Trophoblast cell (in vitro differentiated cells and primary cell): ENCODE measurements at regions not wholly inside any gene's neighbourhood (a gene's known extent, or its start where the extent isn't known, plus 50 kb on each side); places are given as distances from the start of the nearest gene placed in this dataset.

Experiments
- DNase-seq, 2 donors: peaks; one replicate each; pipeline ENCODE4 v3.0.0-alpha.2; 2016
- H2AFZ ChIP-seq: 2 replicates; pipeline ENCODE4 v1.6.1; 2013; ENCODE audit warnings: low read length, moderate library complexity, mild to moderate bottlenecking; ENCODE audit not compliant: insufficient read depth, poor library complexity
- H2AK5ac ChIP-seq: 2 replicates; pipeline ENCODE4 v1.6.1; 2013; ENCODE audit warnings: mild to moderate bottlenecking, low read length
- H2BK120ac ChIP-seq: 2 replicates; pipeline ENCODE4 v1.6.1; 2013; ENCODE audit warnings: low read length, mild to moderate bottlenecking, moderate library complexity; ENCODE audit not compliant: insufficient read depth, poor library complexity
- H2BK12ac ChIP-seq: 2 replicates; pipeline ENCODE4 v1.6.1; 2013; ENCODE audit warnings: mild to moderate bottlenecking, low read length, moderate library complexity
- H2BK5ac ChIP-seq: 2 replicates; pipeline ENCODE4 v1.6.1; 2013; ENCODE audit warnings: low read length, low read depth, moderate library complexity, mild to moderate bottlenecking; ENCODE audit not compliant: poor library complexity
- H3K14ac ChIP-seq: 2 replicates; pipeline ENCODE4 v1.6.1; 2013; ENCODE audit warnings: mild to moderate bottlenecking, low read length
- H3K18ac ChIP-seq: 2 replicates; pipeline ENCODE4 v1.6.1; 2013; ENCODE audit warnings: mild to moderate bottlenecking, low read length
- H3K23ac ChIP-seq: 2 replicates; pipeline ENCODE4 v1.6.1; 2013; ENCODE audit warnings: low read length
- H3K27ac ChIP-seq: 2 replicates; pipeline ENCODE4 v1.5.1; 2013; ENCODE audit warnings: low read depth, mild to moderate bottlenecking, inconsistent platforms, low read length, moderate library complexity
- H3K27me3 ChIP-seq: 2 replicates; pipeline ENCODE4 v1.6.1; 2013; ENCODE audit warnings: inconsistent platforms, mild to moderate bottlenecking, low read length, moderate library complexity; ENCODE audit not compliant: insufficient read depth
- H3K36me3 ChIP-seq, 2 experiments: 1 replicate in 1 of 2; 2 replicates in 1 of 2; pipeline ENCODE4 v1.6.1; 2013; ENCODE audit warnings: low read length in 2 of 2, mild to moderate bottlenecking in 2 of 2, moderate library complexity in 1 of 2; ENCODE audit not compliant: insufficient read depth in 2 of 2, control insufficient read depth in 1 of 2
- H3K4ac ChIP-seq: 2 replicates; pipeline ENCODE4 v1.6.1; 2013; ENCODE audit warnings: low read depth, mild to moderate bottlenecking, low read length, moderate library complexity
- H3K4me1 ChIP-seq, 2 experiments: 1 replicate in 1 of 2; 2 replicates in 1 of 2; pipeline ENCODE4 v1.6.1; 2013; ENCODE audit warnings: low read length in 2 of 2, mild to moderate bottlenecking in 2 of 2, moderate library complexity in 1 of 2; ENCODE audit not compliant: insufficient read depth in 2 of 2, control insufficient read depth in 1 of 2
- H3K4me2 ChIP-seq: 2 replicates; pipeline ENCODE4 v1.6.1; 2013; ENCODE audit warnings: inconsistent platforms, mild to moderate bottlenecking, low read length, moderate library complexity
- H3K4me3 ChIP-seq: 2 replicates; pipeline ENCODE4 v1.5.1; 2013; ENCODE audit warnings: mild to moderate bottlenecking, low read depth, low read length, inconsistent platforms
- H3K79me1 ChIP-seq: one replicate; pipeline ENCODE4 v1.6.1; 2013; ENCODE audit warnings: low read length
- H3K79me2 ChIP-seq: 2 replicates; pipeline ENCODE4 v1.6.1; 2013; ENCODE audit warnings: low read length, mild to moderate bottlenecking; ENCODE audit not compliant: control insufficient read depth, insufficient read depth, poor library complexity
- H3K9ac ChIP-seq: 2 replicates; pipeline ENCODE4 v1.6.1; 2013; ENCODE audit warnings: mild to moderate bottlenecking, low read length
- H3K9me3 ChIP-seq: 2 replicates; pipeline ENCODE4 v1.6.1; 2013; ENCODE audit warnings: low read depth, mild to moderate bottlenecking, control low read depth, inconsistent platforms, low read length; ENCODE audit not compliant: insufficient read depth
- H4K12ac ChIP-seq: 2 replicates; pipeline ENCODE4 v1.6.1; 2013; ENCODE audit warnings: low read depth, mild to moderate bottlenecking, low read length, moderate library complexity
- H4K8ac ChIP-seq: 2 replicates; pipeline ENCODE4 v1.6.1; 2013; ENCODE audit warnings: low read depth, mild to moderate bottlenecking, low read length, moderate library complexity
- H4K91ac ChIP-seq: one replicate; pipeline ENCODE4 v1.6.1; 2013; ENCODE audit warnings: low read depth, mild to moderate bottlenecking, low read length, moderate library complexity
- WGBS: extraction: QIAGEN DNeasy Blood & Tissue Kit; methylation state at CpG from one replicate; pipeline ENCODE4 v1.1.7; 2013; ENCODE audit warnings: missing lambda C conversion rate; ENCODE audit not compliant: insufficient read length, insufficient coverage; ENCODE audit errors: extremely low coverage; 5-methylcytosine and 5-hydroxymethylcytosine counted together

DNA sequence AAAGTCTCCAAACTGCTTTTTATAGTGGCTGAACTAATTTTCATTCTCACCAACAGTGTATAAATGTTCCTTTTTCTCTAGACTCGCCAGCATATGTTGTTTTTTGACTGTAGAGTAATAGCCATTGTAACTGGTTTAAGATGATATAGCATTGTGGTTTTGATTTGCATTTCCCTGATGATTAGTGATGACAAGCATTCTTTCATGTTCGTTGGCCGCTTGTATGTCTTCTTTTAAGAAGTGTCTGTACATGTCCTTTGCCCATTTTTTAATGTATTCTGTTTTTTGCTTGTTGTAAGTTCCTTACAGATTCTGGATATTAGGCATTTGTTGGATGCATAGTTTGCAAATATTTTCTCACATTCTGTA is 404.9 kb downstream of the FLRT2 start:
- H2AFZ ChIP-seq, result no peak overlapping the region
- no CpG with 5 or more reads among the region's 3 CpGs for WGBS

DNA sequence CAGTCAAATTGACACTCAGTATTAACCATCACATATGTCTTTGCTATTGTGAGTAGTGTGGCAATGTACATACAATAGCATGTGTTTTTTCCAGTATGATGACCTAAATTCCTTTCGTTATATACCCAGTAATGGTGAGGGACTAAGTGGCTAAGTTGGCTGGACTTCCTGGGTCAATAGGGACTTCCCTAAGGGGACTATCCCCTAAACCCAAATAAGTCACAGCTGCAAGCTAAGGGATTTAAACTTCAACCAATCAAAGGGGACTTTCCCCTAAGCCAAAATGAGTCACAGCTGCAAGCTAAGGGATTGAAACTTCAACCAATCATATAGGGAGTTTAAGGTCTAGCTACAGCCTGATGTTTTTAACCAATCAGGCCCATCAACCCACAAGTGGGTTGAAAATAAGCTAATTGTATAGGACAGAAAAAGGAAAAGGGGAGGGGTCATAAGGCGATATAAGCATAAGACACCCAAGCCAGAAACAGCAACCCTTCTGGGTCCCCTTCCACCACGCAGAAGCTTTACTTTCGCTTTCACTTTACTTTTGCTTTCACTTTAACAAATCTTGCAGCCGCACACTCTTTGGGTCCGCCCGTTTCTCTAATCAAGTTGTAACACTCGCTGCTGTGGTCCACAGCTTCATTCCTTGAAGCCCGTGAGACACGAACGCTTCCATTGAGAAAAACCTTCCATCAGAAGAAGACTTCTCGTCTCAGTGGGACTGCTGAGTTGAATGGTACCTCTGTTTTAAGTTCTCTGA is 404.4 kb downstream of the FLRT2 start:
- Histone ChIP-seq H2AFZ (no peak overlapping the region), H2AK5ac (no peak overlapping the region), H2BK12ac (no peak overlapping the region), H3K27ac (no peak overlapping the region), H3K36me3 (no peaks in the 10 kb centered on the region), H3K9me3 (peaks cover 2% of the 10 kb centered on the region), H3K23ac (no peak overlapping the region), H4K12ac (no peak overlapping the region), H3K4me1 (no peaks in the 10 kb centered on the region), H2BK120ac (no peak overlapping the region), H3K4me3 (no peak overlapping the region), H3K4me2 (no peak overlapping the region), H3K9ac (no peak overlapping the region), H3K4ac (no peak overlapping the region), H4K91ac (no peak overlapping the region), H4K8ac (no peak overlapping the region), H3K79me1 (no peaks in the 10 kb centered on the region), H3K79me2 (no peaks in the 10 kb centered on the region), H3K14ac (no peak overlapping the region), H3K18ac (no peak overlapping the region), H3K27me3 (no peaks in the 10 kb centered on the region), H2BK5ac (no peak overlapping the region)
- no CpG with 5 or more reads among the region's 12 CpGs for WGBS
- DNase-seq, result peak; percentile 16 to 50

More for the DNA sequence above, 404.9 kb downstream of the FLRT2 start:
- H3K14ac ChIP-seq, result no peak overlapping the region
- H3K27ac ChIP-seq, result no peak overlapping the region
- no peak overlapping the region for H3K4ac ChIP-seq
- no peaks in the 10 kb centered on the region for H3K36me3 ChIP-seq
- H3K18ac ChIP-seq, result no peak overlapping the region
- H4K12ac ChIP-seq, result no peak overlapping the region
- no peak overlapping the region for H3K23ac ChIP-seq
- no peaks in the 10 kb centered on the region for H3K79me2 ChIP-seq
- H3K9me3 ChIP-seq, result peaks cover 2% of the 10 kb centered on the region
- H3K4me1 ChIP-seq, result no peaks in the 10 kb centered on the region
- DNase-seq, result no peak
- no peak overlapping the region for H4K91ac ChIP-seq
- no peak overlapping the region for H3K4me3 ChIP-seq
- no peaks in the 10 kb centered on the region for H3K79me1 ChIP-seq
- no peaks in the 10 kb centered on the region for H3K27me3 ChIP-seq
- no peak overlapping the region for H3K4me2 ChIP-seq
- H2AK5ac ChIP-seq, result no peak overlapping the region
- H4K8ac ChIP-seq, result no peak overlapping the region
- H2BK120ac ChIP-seq, result no peak overlapping the region
- no peak overlapping the region for H2BK12ac ChIP-seq
- H3K9ac ChIP-seq, result no peak overlapping the region
- H2BK5ac ChIP-seq, result no peak overlapping the region

DNA sequence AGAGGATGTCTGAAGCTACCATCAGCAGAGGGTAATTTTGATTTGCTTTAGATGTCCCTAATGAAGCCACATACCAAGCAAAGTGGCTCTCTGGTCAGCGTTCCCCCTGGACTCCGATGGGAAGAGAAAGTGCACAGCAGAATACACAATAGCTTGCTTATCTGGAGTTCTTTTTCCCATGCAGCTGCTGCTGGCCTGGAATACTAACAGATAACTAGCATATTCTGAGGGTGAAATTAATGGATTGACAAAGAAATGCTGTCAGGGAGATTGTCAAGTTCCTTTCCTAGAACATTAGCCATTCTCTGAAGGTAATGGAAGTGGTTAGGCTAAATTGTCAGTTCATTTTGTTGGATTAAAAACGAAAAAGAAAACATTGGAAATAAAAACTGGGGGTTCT is 391.3 kb downstream of the FLRT2 start:
- Histone ChIP-seq H3K27ac (no peak overlapping the region), H3K9me3 (no peaks in the 10 kb centered on the region), H4K91ac (no peak overlapping the region), H3K4me1 (no peaks in the 10 kb centered on the region), H3K36me3 (no peaks in the 10 kb centered on the region), H2AK5ac (no peak overlapping the region), H3K18ac (no peak overlapping the region), H3K79me1 (no peaks in the 10 kb centered on the region), H2BK120ac (no peak overlapping the region), H2AFZ (no peak overlapping the region), H3K4me2 (no peak overlapping the region), H3K27me3 (no peaks in the 10 kb centered on the region), H2BK5ac (no peak overlapping the region), H3K14ac (no peak overlapping the region), H3K79me2 (no peaks in the 10 kb centered on the region), H2BK12ac (no peak overlapping the region), H3K4ac (no peak overlapping the region), H3K9ac (no peak overlapping the region), H3K4me3 (no peak overlapping the region), H4K8ac (no peak overlapping the region), H4K12ac (no peak overlapping the region), H3K23ac (no peak overlapping the region)
- DNase-seq, result no peak
- WGBS, result no CpG with 5 or more reads among the region's 3 CpGs

DNA sequence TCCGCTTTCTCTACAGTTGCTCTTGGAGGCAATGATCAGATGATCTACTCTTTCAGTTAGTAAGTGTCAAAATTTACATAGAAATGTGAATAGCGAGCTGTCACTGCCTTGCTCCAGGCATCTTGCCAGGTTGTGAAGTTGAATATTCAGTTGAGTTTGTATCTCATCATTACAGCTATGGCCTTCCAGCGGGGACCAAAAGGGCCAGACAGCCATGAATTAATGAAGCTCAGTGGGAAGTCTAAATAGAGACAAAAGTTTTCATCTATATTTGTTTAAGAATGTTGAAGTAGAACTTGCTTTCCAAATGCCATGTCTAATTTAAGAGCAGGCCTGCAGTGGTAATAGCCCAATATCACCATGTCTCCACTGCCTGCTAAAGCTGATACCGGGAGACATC is 387.8 kb downstream of the FLRT2 start:
- Histone ChIP-seq H4K91ac (no peak overlapping the region), H2BK5ac (no peak overlapping the region), H3K4me2 (no peak overlapping the region), H3K27me3 (no peaks in the 10 kb centered on the region), H3K4ac (no peak overlapping the region), H3K27ac (no peak overlapping the region), H3K36me3 (no peaks in the 10 kb centered on the region), H3K14ac (no peak overlapping the region), H3K18ac (no peak overlapping the region), H4K12ac (no peak overlapping the region), H2AK5ac (no peak overlapping the region), H2BK120ac (no peak overlapping the region), H3K9ac (no peak overlapping the region), H4K8ac (no peak overlapping the region), H3K79me2 (no peaks in the 10 kb centered on the region), H2BK12ac (no peak overlapping the region), H2AFZ (no peak overlapping the region), H3K23ac (no peak overlapping the region), H3K4me1 (no peaks in the 10 kb centered on the region), H3K79me1 (no peaks in the 10 kb centered on the region), H3K4me3 (no peak overlapping the region), H3K9me3 (no peaks in the 10 kb centered on the region)
- no peak for DNase-seq
- no CpG with 5 or more reads among the region's 4 CpGs for WGBS
